Mesodermal cell (in vitro differentiated cells): ENCODE measurements at regions not wholly inside any gene's neighbourhood (a gene's known extent, or its start where the extent isn't known, plus 50 kb on each side); places are given as distances from the start of the nearest gene placed in this dataset.
"Not testable (repeated sequence)": the region's sequence is repeated elsewhere in the genome, so short reads cannot be mapped to it uniquely, and the experiment has no call there.

Source experiments
- H3K27ac ChIP-seq: 2 replicates; pipeline ENCODE4 v1.7.0; 2013; ENCODE audit warnings: mild to moderate bottlenecking, low read depth, low read length, moderate library complexity; ENCODE audit not compliant: severe bottlenecking
- H3K36me3 ChIP-seq: 2 replicates; pipeline ENCODE4 v1.7.1; 2013; ENCODE audit warnings: mild to moderate bottlenecking, low read length, moderate library complexity; ENCODE audit not compliant: control insufficient read depth, insufficient read depth
- H3K4me1 ChIP-seq: one replicate; pipeline ENCODE4 v1.7.1; 2013; ENCODE audit warnings: mild to moderate bottlenecking, low read length; ENCODE audit not compliant: insufficient read depth, control insufficient read depth, poor library complexity, severe bottlenecking
- H3K4me3 ChIP-seq: 2 replicates; pipeline ENCODE4 v1.7.0; 2013; ENCODE audit warnings: low read length, control low read depth, mild to moderate bottlenecking; ENCODE audit not compliant: insufficient read depth, poor library complexity, severe bottlenecking; ENCODE audit errors: extremely low read depth
- H3K9me3 ChIP-seq: 2 replicates; pipeline ENCODE4 v1.7.1; 2013; ENCODE audit warnings: mild to moderate bottlenecking, low read length, moderate library complexity; ENCODE audit not compliant: control insufficient read depth
- WGBS, 2 experiments: methylation state at CpG; one replicate each; pipeline ENCODE4 v1.1.5; 2013; ENCODE audit warnings: missing lambda C conversion rate in 2 of 2; ENCODE audit not compliant: insufficient coverage in 2 of 2; 5-methylcytosine and 5-hydroxymethylcytosine counted together

DNA sequence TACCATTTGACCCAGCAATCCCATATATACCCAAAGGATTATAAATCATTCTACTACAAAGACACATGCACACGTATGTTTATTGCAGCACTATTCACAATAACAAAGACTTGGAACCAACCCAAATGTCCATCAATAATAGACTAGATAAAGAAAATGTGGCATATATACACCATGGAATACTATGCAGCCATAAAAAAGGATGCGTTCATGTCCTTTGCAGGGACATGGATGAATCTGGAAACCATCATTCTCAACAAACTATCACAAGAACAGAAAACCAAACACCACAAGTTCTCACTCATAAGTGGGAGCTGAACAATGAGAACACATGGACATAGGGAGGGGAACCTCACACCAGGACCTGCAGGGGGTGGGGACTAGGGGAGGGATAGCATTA lies 130.6 kb upstream of the DUSP22 start:
- not testable (repeated sequence) for H3K4me1 ChIP-seq, H3K4me3 ChIP-seq, H3K36me3 ChIP-seq, H3K9me3 ChIP-seq, H3K27ac ChIP-seq
- no CpG with 5 or more reads among the region's 2 CpGs for WGBS, 2 experiments

DNA sequence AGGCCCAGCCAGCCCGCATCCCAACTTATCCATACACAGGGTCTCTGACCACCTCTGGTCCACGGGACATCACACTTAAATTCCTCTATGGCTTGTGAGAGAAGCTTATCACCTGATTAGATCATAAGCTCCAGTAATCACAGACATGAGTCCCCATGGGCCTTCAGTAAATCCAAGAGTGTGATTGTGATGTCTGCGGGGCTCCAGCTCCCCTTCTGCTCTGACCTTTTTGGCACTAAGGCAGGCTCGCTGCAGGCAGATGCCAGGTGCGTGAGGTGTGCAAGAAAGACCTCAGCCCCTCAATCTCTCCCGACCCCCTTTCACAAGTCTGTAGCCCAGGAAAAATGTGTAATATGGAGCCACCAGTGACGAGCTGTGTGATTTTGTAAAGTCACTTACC lies 127.6 kb upstream of the DUSP22 start:
- Histone ChIP-seq H3K27ac (no peak overlapping the region), H3K4me1 (no peaks in the 10 kb centered on the region), H3K4me3 (no peak overlapping the region), H3K36me3 (no peaks in the 10 kb centered on the region), H3K9me3 (no peaks in the 10 kb centered on the region)
- WGBS, 2 experiments: 90 to 100% methylated on average over 1 to 2 of the region's 7 CpGs

DNA sequence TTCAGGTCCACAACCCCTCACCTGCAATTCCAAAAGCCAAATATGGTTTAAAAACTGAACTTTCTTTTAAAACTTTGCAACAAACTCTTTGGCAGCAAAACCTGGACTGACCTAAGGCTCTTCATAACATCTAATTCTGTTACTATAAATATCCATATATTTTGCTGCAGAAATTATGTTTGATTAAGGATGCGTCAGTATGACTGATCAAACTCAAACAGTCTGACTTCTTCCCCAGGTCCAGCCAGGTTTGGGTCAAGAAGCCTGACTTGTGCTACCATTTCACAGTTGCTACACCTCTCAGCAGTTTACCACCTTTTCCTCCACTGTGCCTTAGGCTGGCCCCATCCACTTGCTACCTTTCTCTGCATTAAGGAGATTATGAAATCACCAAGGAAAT lies 127.0 kb upstream of the DUSP22 start:
- H3K4me3 ChIP-seq: no peak overlapping the region
- no peak overlapping the region for H3K27ac ChIP-seq
- no peaks in the 10 kb centered on the region for H3K9me3 ChIP-seq
- no peaks in the 10 kb centered on the region for H3K36me3 ChIP-seq
- H3K4me1 ChIP-seq: no peaks in the 10 kb centered on the region
- WGBS, 2 experiments: 100% methylated on average over 1 of the region's 1 CpG

DNA sequence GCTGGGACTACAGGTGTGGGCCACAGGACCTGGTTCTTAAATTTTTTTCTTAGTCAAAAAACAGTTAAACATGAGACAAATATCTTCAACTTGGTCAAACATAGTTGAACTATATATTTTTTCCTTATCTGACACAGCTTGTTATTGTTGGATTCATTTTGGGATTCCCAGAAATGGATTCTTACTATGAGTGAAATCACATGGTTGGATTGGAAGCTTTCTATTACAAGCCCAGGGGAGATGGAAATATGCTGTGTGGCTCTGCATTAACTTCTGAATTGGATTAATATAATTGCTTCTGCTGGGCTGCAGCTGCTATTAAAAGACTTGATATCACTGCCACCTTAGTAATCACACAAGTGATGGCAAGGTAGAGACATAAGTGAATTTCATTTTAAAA lies 126.4 kb upstream of the DUSP22 start:
- H3K4me3 ChIP-seq: no peak overlapping the region
- no peaks in the 10 kb centered on the region for H3K36me3 ChIP-seq
- no peaks in the 10 kb centered on the region for H3K4me1 ChIP-seq
- H3K9me3 ChIP-seq: no peaks in the 10 kb centered on the region
- no peak overlapping the region for H3K27ac ChIP-seq

DNA sequence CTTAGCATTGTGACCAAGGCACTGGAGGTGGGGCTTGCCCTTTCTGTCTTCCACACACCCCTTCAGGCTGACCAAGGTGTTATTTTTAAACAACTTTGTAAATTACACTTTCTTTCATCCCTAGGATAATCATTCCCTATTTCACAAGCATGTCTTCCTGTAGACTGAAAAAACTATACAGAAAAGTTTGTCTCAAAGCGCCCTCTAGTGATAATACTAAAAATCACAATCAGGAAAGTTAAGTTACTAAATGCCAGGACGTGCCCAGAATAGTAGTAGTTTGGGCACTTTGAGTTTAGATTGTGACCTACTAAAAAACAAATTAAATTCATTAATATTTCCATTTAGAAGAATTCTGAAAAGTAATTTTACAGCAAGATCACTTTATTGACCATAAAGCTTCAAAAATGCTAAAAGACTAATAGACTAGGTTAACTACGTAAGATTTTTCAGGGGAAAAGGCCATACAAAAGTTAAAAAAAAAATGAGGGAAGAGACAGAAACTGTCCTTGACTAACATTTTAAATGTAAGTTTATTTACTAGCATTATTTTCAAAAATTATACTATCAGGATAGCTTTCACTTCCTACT lies 123.3 kb upstream of the DUSP22 start:
- H3K9me3 ChIP-seq: no peaks in the 10 kb centered on the region
- no peak overlapping the region for H3K4me3 ChIP-seq
- no peaks in the 10 kb centered on the region for H3K4me1 ChIP-seq
- 0% methylated on average over 1 of the region's 3 CpGs; no CpG with 5 or more reads in 1 of the 2 experiments for WGBS, 2 experiments
- H3K27ac ChIP-seq: no peak overlapping the region
- H3K36me3 ChIP-seq: no peaks in the 10 kb centered on the region

DNA sequence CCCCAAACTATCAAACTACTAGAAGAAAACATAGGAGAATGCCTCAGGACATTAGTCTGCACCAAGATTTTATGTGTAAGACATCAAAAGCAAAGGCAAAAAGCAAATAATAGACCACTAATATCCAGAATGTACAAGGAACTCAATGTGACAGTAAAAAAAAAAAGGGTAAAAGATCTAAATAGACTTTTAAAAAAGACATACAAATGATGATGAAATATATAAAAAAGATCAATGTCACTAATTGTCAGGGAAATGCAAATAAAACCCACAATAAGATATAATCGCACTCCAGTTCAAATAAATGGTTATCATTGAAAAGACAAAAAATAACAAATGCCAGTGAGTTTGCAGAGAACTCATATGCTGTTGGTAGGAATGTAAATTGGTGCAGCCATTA lies 118.3 kb upstream of the DUSP22 start:
- no peaks in the 10 kb centered on the region for H3K4me1 ChIP-seq
- no peak overlapping the region for H3K27ac ChIP-seq
- H3K36me3 ChIP-seq: no peaks in the 10 kb centered on the region
- WGBS, 2 experiments: no CpG with 5 or more reads among the region's 1 CpG
- H3K9me3 ChIP-seq: no peaks in the 10 kb centered on the region
- H3K4me3 ChIP-seq: no peak overlapping the region

DNA sequence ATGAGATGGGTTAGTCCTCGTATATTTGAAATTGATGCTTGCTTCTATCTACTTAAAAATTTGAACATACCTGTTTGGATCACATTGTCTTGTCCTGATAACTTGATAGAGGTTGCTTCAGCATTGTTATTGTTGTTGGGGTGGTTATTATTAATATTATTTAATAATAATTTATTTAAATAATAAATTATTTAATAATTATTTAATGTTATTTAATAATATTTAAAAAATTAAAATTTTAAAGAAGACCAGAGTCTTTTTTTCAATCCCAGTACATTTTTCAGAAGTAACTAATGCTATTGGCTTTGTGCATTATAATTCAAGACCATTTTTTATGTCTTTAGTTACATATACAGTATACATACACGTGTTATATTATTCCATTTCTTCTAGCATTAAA lies 116.6 kb upstream of the DUSP22 start:
- H3K36me3 ChIP-seq: no peaks in the 10 kb centered on the region
- WGBS, 2 experiments: no CpG with 5 or more reads among the region's 2 CpGs
- H3K27ac ChIP-seq: no peak overlapping the region
- H3K4me1 ChIP-seq: no peaks in the 10 kb centered on the region
- H3K9me3 ChIP-seq: no peaks in the 10 kb centered on the region
- H3K4me3 ChIP-seq: no peak overlapping the region

DNA sequence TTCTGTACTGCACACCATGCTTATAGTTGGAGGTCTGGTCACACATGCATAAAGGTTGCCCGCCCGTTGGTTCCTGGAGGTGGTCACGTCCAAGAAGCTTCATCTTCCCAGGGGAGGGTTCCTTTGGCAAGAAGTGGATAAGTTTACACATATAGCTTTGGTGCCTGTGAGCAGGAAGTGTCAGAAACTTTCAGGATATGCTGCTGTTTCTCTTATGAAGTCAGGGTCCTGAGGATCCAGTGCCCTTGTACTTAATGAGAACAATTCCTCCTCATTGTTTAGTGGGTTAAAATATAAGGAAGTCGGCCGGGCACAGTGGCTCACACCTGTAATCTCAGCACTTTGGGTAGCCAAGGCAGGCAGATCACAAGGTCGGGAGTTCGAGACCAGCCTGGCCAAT lies 115.5 kb upstream of the DUSP22 start:
- WGBS, 2 experiments: 88% methylated on average over 5 of the region's 7 CpGs
- Histone ChIP-seq H3K4me1 (no peaks in the 10 kb centered on the region), H3K36me3 (no peaks in the 10 kb centered on the region), H3K9me3 (no peaks in the 10 kb centered on the region), H3K27ac (no peak overlapping the region), H3K4me3 (no peak overlapping the region)

DNA sequence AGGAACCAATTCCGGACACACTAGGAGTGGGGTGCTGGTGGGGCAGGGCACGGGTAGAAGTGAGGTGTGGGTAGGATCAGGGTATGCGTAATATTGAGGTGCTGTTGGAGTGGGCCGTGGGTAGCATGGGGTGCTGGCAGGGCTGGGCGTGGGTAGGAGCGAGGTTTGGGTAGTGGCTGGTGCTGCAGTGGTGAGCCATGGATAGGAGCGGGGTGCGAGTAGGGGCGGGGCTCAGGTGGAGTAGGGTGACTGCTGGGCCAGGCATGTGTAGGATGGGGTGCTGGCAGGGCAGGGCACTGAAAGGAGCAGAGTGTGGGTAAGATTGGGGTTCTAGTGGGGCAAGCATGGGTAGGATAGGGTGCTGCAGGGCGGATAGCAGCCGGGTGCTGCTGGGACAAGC lies 114.2 kb upstream of the DUSP22 start:
- H3K4me1 ChIP-seq: no peaks in the 10 kb centered on the region
- H3K9me3 ChIP-seq: no peaks in the 10 kb centered on the region
- H3K36me3 ChIP-seq: no peaks in the 10 kb centered on the region
- no peak overlapping the region for H3K27ac ChIP-seq
- no peak overlapping the region for H3K4me3 ChIP-seq
- WGBS, 2 experiments: 82 to 87% methylated on average over 9 to 11 of the region's 11 CpGs

DNA sequence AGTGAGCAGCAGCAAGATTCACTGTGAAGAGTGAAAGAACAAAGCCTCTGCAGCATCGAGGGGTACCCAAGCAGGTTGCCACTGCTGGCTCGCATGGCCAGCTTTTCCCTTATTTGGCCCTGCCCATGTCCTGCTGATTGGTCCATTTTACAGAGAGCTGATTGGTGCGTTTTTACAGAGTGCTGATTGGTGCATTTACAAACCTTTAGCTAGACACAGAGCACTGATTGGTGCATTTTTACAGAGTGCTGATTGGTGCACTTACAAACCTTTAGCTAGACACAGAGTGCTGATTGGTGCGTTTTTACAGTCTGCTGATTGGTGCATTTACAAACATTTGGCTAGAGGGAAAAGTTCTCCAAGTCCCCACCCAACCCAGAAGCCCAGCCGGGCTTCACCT lies 113.4 kb upstream of the DUSP22 start:
- not testable (repeated sequence) for H3K4me1 ChIP-seq, H3K27ac ChIP-seq, H3K4me3 ChIP-seq, H3K36me3 ChIP-seq, H3K9me3 ChIP-seq
- WGBS, 2 experiments: 91 to 98% methylated on average over 3 to 4 of the region's 5 CpGs

DNA sequence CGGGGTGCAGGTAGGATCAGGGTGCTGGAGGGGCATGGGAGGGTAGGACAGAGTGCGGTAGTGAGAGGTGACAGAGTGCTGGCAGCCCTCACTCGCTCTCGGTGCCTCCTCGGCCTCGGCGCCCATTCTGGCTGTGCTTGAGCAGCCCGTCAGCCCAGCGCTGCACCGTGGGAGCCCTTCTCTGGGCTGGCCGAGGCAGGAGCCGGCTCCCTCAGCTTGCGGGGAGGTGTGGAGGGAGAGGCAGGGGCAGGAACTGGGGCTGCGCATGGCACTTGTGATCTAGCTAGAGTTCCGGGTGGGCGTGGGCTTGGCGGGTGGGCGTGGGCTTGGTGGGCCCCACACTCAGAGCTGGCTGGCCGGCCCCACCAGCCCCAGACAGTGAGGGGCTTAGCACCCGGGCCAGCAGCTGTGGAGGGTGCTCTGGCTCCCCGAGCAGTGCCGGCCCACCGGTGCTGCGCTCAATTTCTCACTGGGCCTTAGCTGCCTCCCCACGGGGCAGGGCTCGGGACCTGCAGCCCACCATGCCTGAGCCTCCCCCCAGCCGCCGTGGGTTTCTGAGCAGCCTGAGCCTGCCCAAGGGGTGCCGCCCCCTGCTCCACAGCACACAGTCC lies 112.8 kb upstream of the DUSP22 start:
- H3K9me3 ChIP-seq: no peaks in the 10 kb centered on the region
- 94 to 98% methylated on average over 15 to 22 of the region's 29 CpGs for WGBS, 2 experiments
- H3K4me1 ChIP-seq: no peaks in the 10 kb centered on the region
- H3K4me3 ChIP-seq: no peak overlapping the region
- no peaks in the 10 kb centered on the region for H3K36me3 ChIP-seq
- H3K27ac ChIP-seq: no peak overlapping the region
